Brain microvascular endothelial cell (primary cell): ENCODE measurements at regions not wholly inside any gene's neighbourhood (a gene's known extent, or its start where the extent isn't known, plus 50 kb on each side); places are given as distances from the start of the nearest gene placed in this dataset.

ENCODE experiments used
- DNase-seq: peaks from one replicate; pipeline ENCODE4 v3.0.0-alpha.2; 2020
- H3K27ac ChIP-seq: fragments of 250-450 bp; sonication (Bioruptor Pico); 2 replicates; pipeline ENCODE4 v1.5.1; 2020; ENCODE audit warnings: mild to moderate bottlenecking, moderate library complexity
- H3K27me3 ChIP-seq: fragments of 250-450 bp; sonication (Bioruptor Pico); replicated peaks from 2 replicates; pipeline ENCODE4 v1.5.1; 2020; ENCODE audit warnings: mild to moderate bottlenecking
- H3K36me3 ChIP-seq: fragments of 250-450 bp; sonication (Bioruptor Pico); replicated peaks from 2 replicates; pipeline ENCODE4 v1.5.1; 2020; ENCODE audit warnings: mild to moderate bottlenecking
- H3K4me3 ChIP-seq: 2 replicates; pipeline ENCODE4 v1.5.1; 2011; ENCODE audit warnings: low read depth, mild to moderate bottlenecking, control low read depth, low read length, moderate library complexity
- CTCF ChIP-seq: IDR thresholded peaks from 2 replicates; pipeline ENCODE4 v1.5.1; 2011; ENCODE audit warnings: low read depth, mild to moderate bottlenecking, moderate library complexity, low read length, control low read depth, inconsistent platforms; ENCODE audit errors: missing control alignments
- in situ Hi-C: cut with HindIII; loops from 2 replicates; pipeline ENCODE4 v1.10.0; 2017; ENCODE audit warnings: low sequenced_read_pairs, low pct_ligation_motif_present

- DNase-seq, result no peak
- Histone ChIP-seq H3K27me3 (no peaks in the 10 kb centered on the region), H3K27ac (no peak overlapping the region), H3K36me3 (no peaks in the 10 kb centered on the region), H3K4me3 (no peak overlapping the region)
- no peak for TF ChIP-seq CTCF
- in situ Hi-C loops, result no loop called here
Observed at GRCh38 chr2:64716569-64716968, 62.9 kb upstream of the SERTAD2 start.

GRCh38 chr2:64718250-64718885 is 64.7 kb upstream of the SERTAD2 start:
- TF ChIP-seq CTCF, result no peak
- Histone ChIP-seq H3K36me3 (no peaks in the 10 kb centered on the region), H3K27ac (no peak overlapping the region), H3K27me3 (no peaks in the 10 kb centered on the region), H3K4me3 (no peak overlapping the region)
- in situ Hi-C loops, result no loop called here
- no peak for DNase-seq

- no peak overlapping the region for H3K4me3 ChIP-seq
- H3K27ac ChIP-seq, result no peak overlapping the region
Observed at GRCh38 chr2:64720535-64721319, 67.0 kb upstream of the SERTAD2 start.

GRCh38 chr2:64721320-64721623 is 67.6 kb upstream of the SERTAD2 start:
- no peaks in the 10 kb centered on the region for H3K36me3 ChIP-seq
- no peak overlapping the region for H3K27ac ChIP-seq
- in situ Hi-C loops, result no loop called here

More at GRCh38 chr2:64720535-64721319, 67.0 kb upstream of the SERTAD2 start:
- DNase-seq, result no peak
- Histone ChIP-seq H3K27me3 (no peaks in the 10 kb centered on the region), H3K36me3 (no peaks in the 10 kb centered on the region)
- in situ Hi-C loops, result no loop called here
- TF ChIP-seq CTCF, result no peak

GRCh38 chr2:64722291-64723044 is 68.8 kb upstream of the SERTAD2 start:
- no peak for DNase-seq
- TF ChIP-seq CTCF, result no peak
- in situ Hi-C loops, result no loop called here
- Histone ChIP-seq H3K4me3 (no peak overlapping the region), H3K27ac (no peak overlapping the region), H3K36me3 (no peaks in the 10 kb centered on the region), H3K27me3 (no peaks in the 10 kb centered on the region)

More at GRCh38 chr2:64721320-64721623, 67.6 kb upstream of the SERTAD2 start:
- no peak for DNase-seq
- Histone ChIP-seq H3K4me3 (no peak overlapping the region), H3K27me3 (no peaks in the 10 kb centered on the region)
- TF ChIP-seq CTCF, result no peak
